IMR-90 (cell line): ENCODE measurements at regions not wholly inside any gene's neighbourhood (a gene's known extent, or its start where the extent isn't known, plus 50 kb on each side); places are given as distances from the start of the nearest gene placed in this dataset.

Experiments used
- ATAC-seq: fragments of 200-7000 bp; cut with Tn5 transposase; 2 replicates; pipeline ENCODE4 v1.9.1; 2020; ENCODE audit warnings: low read depth, mild to moderate bottlenecking, moderate library complexity
- BruUV-seq: library from RNA; stranded (reverse); fragments of 400-500 nt; replicated peaks from 2 replicates; lab custom pipeline; 2021; lab: Mats Ljungman, UMichigan
- CTCF ChIA-PET: fragments of 300-600 bp; formaldehyde crosslinking; extraction: SDS; loops from one replicate; lab custom pipeline; 2021; ENCODE audit warnings: antibody characterized with exemption; lab: Yijun Ruan, JAX
- POLR2A ChIA-PET: fragments of 300-600 bp; sonication (Branson Sonifier 250); formaldehyde crosslinking; loops from one replicate; lab custom pipeline; 2022; ENCODE audit warnings: antibody characterized with exemption; ENCODE audit not compliant: unreplicated experiment; lab: Charles Lee
- DNase-seq: peaks from one replicate; pipeline ENCODE4 v3.0.0; 2013
- H2AFZ ChIP-seq: replicated peaks from 2 replicates; pipeline ENCODE3; 2013; ENCODE audit warnings: low read length, mild to moderate bottlenecking; ENCODE audit not compliant: poor library complexity
- H2AK5ac ChIP-seq: 2 replicates; pipeline ENCODE4 v1.6.1; 2013; ENCODE audit warnings: low read depth, low read length, inconsistent platforms
- H2AK9ac ChIP-seq: replicated peaks from 2 replicates; pipeline ENCODE3; 2013; ENCODE audit warnings: mild to moderate bottlenecking, low read depth, low read length, moderate library complexity; ENCODE audit not compliant: poor library complexity
- H2BK120ac ChIP-seq: 2 replicates; pipeline ENCODE4 v1.6.1; 2013; ENCODE audit warnings: low read depth, low read length, inconsistent platforms
- H2BK15ac ChIP-seq: 3 replicates; pipeline ENCODE4 v1.6.1; 2013; ENCODE audit warnings: low read depth, low read length, inconsistent platforms
- H2BK20ac ChIP-seq: 2 replicates; pipeline ENCODE4 v1.6.1; 2013; ENCODE audit warnings: low read depth, mild to moderate bottlenecking, inconsistent platforms, low read length, moderate library complexity
- H2BK5ac ChIP-seq: 2 replicates; pipeline ENCODE4 v1.6.1; 2013; ENCODE audit warnings: mild to moderate bottlenecking, low read depth, low read length, inconsistent platforms; ENCODE audit not compliant: poor library complexity, severe bottlenecking
- H3K14ac ChIP-seq: replicated peaks from 2 replicates; pipeline ENCODE4 v1.6.1; 2013; ENCODE audit warnings: low read depth, low read length, inconsistent platforms
- H3K18ac ChIP-seq: 2 replicates; pipeline ENCODE4 v1.6.1; 2013; ENCODE audit warnings: low read depth, low read length, control low read depth
- H3K23ac ChIP-seq: 2 replicates; pipeline ENCODE4 v1.6.1; 2013; ENCODE audit warnings: low read depth, low read length, inconsistent platforms
- H3K27ac ChIP-seq: 2 replicates; pipeline ENCODE4 v1.5.1; 2013; ENCODE audit warnings: mild to moderate bottlenecking, control low read depth, low read length; ENCODE audit not compliant: insufficient read depth
- H3K27me3 ChIP-seq: 2 replicates; pipeline ENCODE4 v1.6.1; 2013; ENCODE audit warnings: low read length; ENCODE audit not compliant: control insufficient read depth, insufficient read depth
- H3K36me3 ChIP-seq: 2 replicates; pipeline ENCODE4 v1.6.1; 2013; ENCODE audit warnings: low read length, mixed read lengths; ENCODE audit not compliant: control insufficient read depth, insufficient read depth
- H3K4ac ChIP-seq: 2 replicates; pipeline ENCODE4 v1.6.1; 2013; ENCODE audit warnings: low read depth, low read length, inconsistent platforms
- H3K4me1 ChIP-seq: 2 replicates; pipeline ENCODE4 v1.6.1; 2013; ENCODE audit warnings: low read length, mixed read lengths; ENCODE audit not compliant: control insufficient read depth, insufficient read depth
- H3K4me2 ChIP-seq: 2 replicates; pipeline ENCODE4 v1.6.1; 2013; ENCODE audit warnings: low read depth, mild to moderate bottlenecking, control low read depth, low read length, moderate library complexity
- H3K4me3 ChIP-seq: 2 replicates; pipeline ENCODE4 v1.5.1; 2013; ENCODE audit warnings: low read depth, mild to moderate bottlenecking, control low read depth, low read length, moderate library complexity; ENCODE audit not compliant: insufficient read depth
- H3K56ac ChIP-seq: 2 replicates; pipeline ENCODE4 v1.6.1; 2013; ENCODE audit warnings: low read length, inconsistent platforms; ENCODE audit not compliant: insufficient read depth; ENCODE audit errors: extremely low read depth
- H3K79me1 ChIP-seq, 2 experiments: 2 replicates each; pipeline ENCODE4 v1.6.1; 2013; ENCODE audit warnings: low read length in 2 of 2, inconsistent platforms in 1 of 2, low read depth in 1 of 2
- H3K9ac ChIP-seq: 2 replicates; pipeline ENCODE4 v1.6.1; 2013; ENCODE audit warnings: low read depth, low read length, control low read depth
- H3K9me1 ChIP-seq: 2 replicates; pipeline ENCODE4 v1.6.1; 2013; ENCODE audit warnings: low read length, inconsistent platforms; ENCODE audit not compliant: insufficient read depth
- H3K9me3 ChIP-seq: 2 replicates; pipeline ENCODE4 v1.6.1; 2013; ENCODE audit warnings: low read length; ENCODE audit not compliant: control insufficient read depth, insufficient read depth
- H4K20me1 ChIP-seq: 2 replicates; pipeline ENCODE4 v1.6.1; 2013; ENCODE audit warnings: low read length, inconsistent platforms; ENCODE audit not compliant: insufficient read depth
- H4K5ac ChIP-seq: 2 replicates; pipeline ENCODE4 v1.6.1; 2013; ENCODE audit warnings: mild to moderate bottlenecking, low read depth, low read length, control low read depth
- H4K8ac ChIP-seq, 2 experiments: 2 replicates each; pipeline ENCODE4 v1.6.1; 2013; ENCODE audit warnings: low read depth in 2 of 2, low read length in 2 of 2, control low read depth in 1 of 2, inconsistent platforms in 1 of 2
- H4K91ac ChIP-seq: 2 replicates; pipeline ENCODE4 v1.6.1; 2013; ENCODE audit warnings: low read depth, low read length, inconsistent platforms; ENCODE audit not compliant: insufficient read depth
- BHLHE40 ChIP-seq: fragments of 150-350 bp; IDR thresholded peaks from 2 replicates; pipeline ENCODE4 v1.6.1; 2016; ENCODE audit warnings: mild to moderate bottlenecking, low read depth, low read length
- CEBPB ChIP-seq: IDR thresholded peaks from 2 replicates; pipeline ENCODE4 v1.6.1; 2012; ENCODE audit warnings: low read depth, low read length, improper control_type of control experiment
- CHD1 ChIP-seq: IDR thresholded peaks from 2 replicates; pipeline ENCODE4 v1.6.1; 2012; ENCODE audit warnings: low read depth, low read length, improper control_type of control experiment
- CTCF ChIP-seq: conservative IDR thresholded peaks from 2 replicates; pipeline ENCODE4 v1.5.1; 2012; ENCODE audit warnings: mild to moderate bottlenecking, low read depth, low read length, improper control_type of control experiment
- ELK1 ChIP-seq: fragments of 150-350 bp; IDR thresholded peaks from 2 replicates; pipeline ENCODE4 v1.6.1; 2016; ENCODE audit warnings: low read depth, mild to moderate bottlenecking, low read length, moderate library complexity, borderline replicate concordance
- FOS ChIP-seq: fragments of 150-350 bp; IDR thresholded peaks from 2 replicates; pipeline ENCODE4 v1.6.1; 2016; ENCODE audit warnings: low read depth, low read length
- MAFK ChIP-seq: IDR thresholded peaks from 2 replicates; pipeline ENCODE4 v1.6.1; 2012; ENCODE audit warnings: low read depth, low read length, improper control_type of control experiment
- MAZ ChIP-seq: IDR thresholded peaks from 2 replicates; pipeline ENCODE4 v1.6.1; 2012; ENCODE audit warnings: low read depth, mild to moderate bottlenecking, low read length, improper control_type of control experiment, moderate library complexity, borderline replicate concordance
- MXI1 ChIP-seq: IDR thresholded peaks from 2 replicates; pipeline ENCODE4 v1.6.1; 2012; ENCODE audit warnings: low read depth, mild to moderate bottlenecking, low read length, moderate library complexity, borderline replicate concordance
- NFE2L2 ChIP-seq: fragments of 150-350 bp; IDR thresholded peaks from 2 replicates; pipeline ENCODE4 v1.6.1; 2016; ENCODE audit warnings: low read depth, mild to moderate bottlenecking, low read length
- POLR2A ChIP-seq: IDR thresholded peaks from 2 replicates; pipeline ENCODE4 v1.6.1; 2012; ENCODE audit warnings: mild to moderate bottlenecking, low read depth, low read length
- RAD21 ChIP-seq: IDR thresholded peaks from 2 replicates; pipeline ENCODE4 v1.6.1; 2012; ENCODE audit warnings: low read length, improper control_type of control experiment
- RCOR1 ChIP-seq: IDR thresholded peaks from 2 replicates; pipeline ENCODE4 v1.6.1; 2012; ENCODE audit warnings: mild to moderate bottlenecking, low read length, improper control_type of control experiment; ENCODE audit not compliant: insufficient replicate concordance
- RFX5 ChIP-seq: IDR thresholded peaks from 2 replicates; pipeline ENCODE4 v1.8.0; 2012; ENCODE audit warnings: low read depth, mild to moderate bottlenecking, low read length, moderate library complexity
- SMC3 ChIP-seq: fragments of 150-350 bp; IDR thresholded peaks from 2 replicates; pipeline ENCODE4 v1.6.1; 2016; ENCODE audit warnings: low read depth, mild to moderate bottlenecking, antibody characterized with exemption, low read length, moderate library complexity
- USF2 ChIP-seq: fragments of 150-350 bp; IDR thresholded peaks from 2 replicates; pipeline ENCODE4 v1.6.1; 2017; ENCODE audit warnings: mild to moderate bottlenecking, antibody characterized with exemption, low read length, low read depth
- WGBS, 2 experiments: methylation state at CpG; one replicate each; pipeline versions ENCODE4 v1.1.5 to v1.1.7; 2013; ENCODE audit warnings: missing lambda C conversion rate in 2 of 2; ENCODE audit not compliant: insufficient read length in 1 of 2; ENCODE audit errors: extremely low coverage in 2 of 2; 5-methylcytosine and 5-hydroxymethylcytosine counted together
- dilution Hi-C: fragments of 300-500 bp; cut with HindIII; formaldehyde crosslinking; loops from one replicate; pipeline ENCODE4 v1.14.3; 2018; ENCODE audit warnings: low sequenced_read_pairs; ENCODE audit not compliant: unreplicated experiment
- in situ Hi-C: fragments of 300-500 bp; cut with MboI; formaldehyde crosslinking; loops from 3 replicates; pipeline ENCODE4 v1.14.3; 2019; ENCODE audit warnings: low sequenced_read_pairs, inconsistent platforms, mixed read lengths
- intact Hi-C: fragments of 100-400 bp; cut with micrococcal nuclease; formaldehyde crosslinking; loops from 2 replicates; pipeline ENCODE4 v1.10.0; 2022

GRCh38 chr22:22968366-22968765 lies 80.8 kb downstream of the IGLL5 start:
- Histone ChIP-seq H3K4me2 (no peak overlapping the region), H2AK5ac (no peak overlapping the region), H3K9me1 (no peaks in the 10 kb centered on the region), H3K14ac (no peak overlapping the region), H3K9ac (no peak overlapping the region), H3K23ac (no peak overlapping the region), H3K27ac (no peak overlapping the region), H3K56ac (no peak overlapping the region), H3K4me3 (no peak overlapping the region), H2AK9ac (no peak overlapping the region), H3K36me3 (no peaks in the 10 kb centered on the region), H3K79me1 (no peaks in the 10 kb centered on the region), H2BK20ac (no peak overlapping the region), H4K91ac (no peak overlapping the region), H2AFZ (no peak overlapping the region), H2BK15ac (no peak overlapping the region), H3K4ac (no peak overlapping the region), H3K4me1 (no peaks in the 10 kb centered on the region), H2BK120ac (no peak overlapping the region), H4K8ac (no peak overlapping the region), H4K20me1 (no peaks in the 10 kb centered on the region), H2BK5ac (no peak overlapping the region), H3K9me3 (no peaks in the 10 kb centered on the region), H3K27me3 (no peaks in the 10 kb centered on the region), H4K5ac (no peak overlapping the region), H3K18ac (no peak overlapping the region)
- dilution Hi-C loops, result no loop called here
- no peak for DNase-seq
- TF ChIP-seq MAFK (no peak), FOS (no peak), RFX5 (no peak), CEBPB (no peak), POLR2A (no peak), SMC3 (no peak), CHD1 (no peak), BHLHE40 (no peak), MXI1 (no peak), RAD21 (no peak), CTCF (no peak), NFE2L2 (no peak), RCOR1 (no peak), USF2 (no peak), ELK1 (no peak), MAZ (no peak)
- no CpG with 5 or more reads among the region's 1 CpG for WGBS, 2 experiments
- POLR2A ChIA-PET, result no interaction called here
- ATAC-seq, result no peak
- BruUV-seq, result no TSS peak
- in situ Hi-C loops, result loop anchor here (25.0 kb wide), 1 partner anchor 319 kb away; no protein-coding TSS in a partner anchor
- CTCF ChIA-PET, result no interaction called here
- intact Hi-C loops, result loop anchor here (10.0 kb wide), 1 partner anchor 626 kb away; no protein-coding TSS in a partner anchor
